Mesothelial cell of epicardium (in vitro differentiated cells): ENCODE measurements at regions not wholly inside any gene's neighbourhood (a gene's known extent, or its start where the extent isn't known, plus 50 kb on each side); places are given as distances from the start of the nearest gene placed in this dataset.

Experiments
- DNase-seq, 2 experiments: peaks; one replicate each; pipeline ENCODE4 v3.0.0; 2021; ENCODE audit warnings: low spot score in 2 of 2; ENCODE audit not compliant: unreplicated experiment in 2 of 2
- H3K27ac Mint-ChIP-seq: 2 replicates; pipeline ENCODE4 v1.8.0; 2021; ENCODE audit warnings: mixed read lengths
- H3K27me3 Mint-ChIP-seq: 2 replicates; pipeline ENCODE4 v1.8.0; 2021; ENCODE audit warnings: low read depth, mixed read lengths
- H3K36me3 Mint-ChIP-seq: 2 replicates; pipeline ENCODE4 v1.8.0; 2021; ENCODE audit warnings: mixed read lengths
- H3K4me1 Mint-ChIP-seq: 2 replicates; pipeline ENCODE4 v1.8.0; 2021; ENCODE audit warnings: mixed read lengths
- H3K4me3 Mint-ChIP-seq: 2 replicates; pipeline ENCODE4 v1.8.0; 2021; ENCODE audit warnings: mild to moderate bottlenecking, moderate library complexity, mixed read lengths
- H3K9me3 Mint-ChIP-seq: 2 replicates; pipeline ENCODE4 v1.8.0; 2021; ENCODE audit warnings: mixed read lengths
- CTCF ChIP-seq: fragments of 200-600 bp; sonication (generic); IDR thresholded peaks from one replicate; pipeline ENCODE4 v1.5.0; 2021; ENCODE audit warnings: antibody characterized with exemption; ENCODE audit not compliant: unreplicated experiment

- DNase-seq: no peak
- peaks cover 5% of the 10 kb centered on the region for H3K9me3 Mint-ChIP-seq
- TF ChIP-seq CTCF: no peak
- no peak overlapping the region for H3K27ac Mint-ChIP-seq
- no peak overlapping the region for H3K4me3 Mint-ChIP-seq
- no peaks in the 10 kb centered on the region for H3K36me3 Mint-ChIP-seq
- no peaks in the 10 kb centered on the region for H3K4me1 Mint-ChIP-seq
- peaks cover 14% of the 10 kb centered on the region for H3K27me3 Mint-ChIP-seq
Observed at GRCh38 chr5:143966280-143966679, 154.3 kb downstream of the HMHB1 start.

GRCh38 chr5:143968071-143968878, 156.3 kb downstream of the HMHB1 start:
- peaks cover 1% of the 10 kb centered on the region for H3K9me3 Mint-ChIP-seq
- H3K27me3 Mint-ChIP-seq: peaks cover 23% of the 10 kb centered on the region
- no peak for TF ChIP-seq CTCF
- H3K4me1 Mint-ChIP-seq: no peaks in the 10 kb centered on the region
- H3K27ac Mint-ChIP-seq: no peak overlapping the region
- no peaks in the 10 kb centered on the region for H3K36me3 Mint-ChIP-seq
- no peak for DNase-seq
- no peak overlapping the region for H3K4me3 Mint-ChIP-seq

- H3K27ac Mint-ChIP-seq: no peak overlapping the region
- no peak for TF ChIP-seq CTCF
- H3K4me3 Mint-ChIP-seq: no peak overlapping the region
- H3K27me3 Mint-ChIP-seq: peaks cover 23% of the 10 kb centered on the region
- H3K9me3 Mint-ChIP-seq: no peaks in the 10 kb centered on the region
- H3K36me3 Mint-ChIP-seq: no peaks in the 10 kb centered on the region
- H3K4me1 Mint-ChIP-seq: no peaks in the 10 kb centered on the region
- DNase-seq: no peak
Observed at GRCh38 chr5:143970159-143970558, 158.2 kb downstream of the HMHB1 start.

GRCh38 chr5:143972068-143972467, 160.1 kb downstream of the HMHB1 start:
- Mint-ChIP-seq H3K36me3 (no peaks in the 10 kb centered on the region), H3K27ac (no peak overlapping the region), H3K9me3 (no peaks in the 10 kb centered on the region), H3K4me1 (no peaks in the 10 kb centered on the region), H3K27me3 (peaks cover 23% of the 10 kb centered on the region), H3K4me3 (no peak overlapping the region)
- no peak for TF ChIP-seq CTCF
- DNase-seq: no peak

GRCh38 chr5:143976055-143976454, 164.1 kb downstream of the HMHB1 start:
- Mint-ChIP-seq H3K9me3 (peaks cover 2% of the 10 kb centered on the region), H3K27me3 (peaks cover 10% of the 10 kb centered on the region), H3K4me3 (no peak overlapping the region), H3K36me3 (no peaks in the 10 kb centered on the region), H3K27ac (no peak overlapping the region), H3K4me1 (no peaks in the 10 kb centered on the region)
- TF ChIP-seq CTCF: no peak
- DNase-seq: no peak
